ENCODE measurements at regions not wholly inside any gene's neighbourhood (a gene's known extent, or its start where the extent isn't known, plus 50 kb on each side); places are given as distances from the start of the nearest gene placed in this dataset.

GRCh38 chr5:165209101-165209727, 1703.8 kb downstream of the MAT2B start:
- FAIRE-seq = no peak

GRCh38 chr5:165224366-165225045, 1719.1 kb downstream of the MAT2B start:
- DNase-seq (ENCODE audit: extremely low spot score, insufficient read length, low read depth) (no peak), FAIRE-seq (no peak)

More at GRCh38 chr5:165209101-165209727, 1703.8 kb downstream of the MAT2B start:
- DNase-seq (ENCODE audit: extremely low spot score, insufficient read length, low read depth) = no peak

- DNase-seq (ENCODE audit: extremely low spot score, insufficient read length, low read depth) (no peak), FAIRE-seq (no peak)
Observed at GRCh38 chr5:165227515-165227914, 1722.1 kb downstream of the MAT2B start.

- FAIRE-seq (no peak), DNase-seq (ENCODE audit: extremely low spot score, insufficient read length, low read depth) (no peak)
Observed at GRCh38 chr5:165228184-165228583, 1722.8 kb downstream of the MAT2B start.

GRCh38 chr5:165231821-165232508, 1726.5 kb downstream of the MAT2B start:
- FAIRE-seq (no peak), DNase-seq (ENCODE audit: extremely low spot score, insufficient read length, low read depth) (no peak)

- DNase-seq (ENCODE audit: extremely low spot score, insufficient read length, low read depth) (no peak), FAIRE-seq (no peak)
Observed at GRCh38 chr5:165232509-165233028, 1727.2 kb downstream of the MAT2B start.

DNA sequence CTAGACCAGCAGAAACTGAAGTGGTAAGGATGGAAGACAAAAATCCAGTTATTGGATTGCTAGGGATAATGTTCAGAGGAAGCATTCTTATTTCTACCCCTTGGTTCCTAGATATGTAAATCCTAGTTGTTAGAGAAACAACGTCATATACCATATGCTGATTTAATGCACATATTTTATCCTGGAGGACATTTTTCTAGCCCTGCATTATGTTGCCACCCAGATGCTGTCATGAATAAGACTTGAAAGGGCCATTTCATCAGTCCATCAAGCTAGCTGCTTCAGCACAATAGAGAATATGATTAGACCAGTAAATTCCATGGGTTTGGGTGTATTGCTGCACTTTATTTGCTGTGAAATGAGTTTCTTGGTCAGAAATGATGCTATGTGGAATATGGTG, 1736.4 kb downstream of the MAT2B start:
- no peak for FAIRE-seq
- DNase-seq (ENCODE audit: extremely low spot score, insufficient read length, low read depth) = no peak

DNA sequence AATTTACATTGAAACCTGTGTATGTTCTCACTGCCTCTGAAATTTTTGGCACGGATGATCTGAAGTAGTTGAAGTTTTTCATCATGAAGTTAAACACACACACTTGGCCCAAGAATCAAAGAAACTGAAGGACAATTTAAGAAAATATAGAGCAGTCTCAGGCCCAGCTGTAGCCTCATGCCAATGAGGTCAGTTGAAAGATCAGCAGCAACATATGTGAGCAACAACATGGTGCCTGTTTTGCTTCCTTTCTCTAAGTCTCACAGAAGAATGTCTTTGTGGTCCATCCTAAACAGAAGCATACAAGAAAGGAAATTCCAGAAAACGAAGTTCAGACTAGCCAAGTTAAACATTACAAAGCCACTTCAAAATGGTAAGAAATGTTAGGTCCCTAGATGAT, 1737.2 kb downstream of the MAT2B start:
- DNase-seq (ENCODE audit: extremely low spot score, insufficient read length, low read depth) (no peak), FAIRE-seq (no peak)

DNA sequence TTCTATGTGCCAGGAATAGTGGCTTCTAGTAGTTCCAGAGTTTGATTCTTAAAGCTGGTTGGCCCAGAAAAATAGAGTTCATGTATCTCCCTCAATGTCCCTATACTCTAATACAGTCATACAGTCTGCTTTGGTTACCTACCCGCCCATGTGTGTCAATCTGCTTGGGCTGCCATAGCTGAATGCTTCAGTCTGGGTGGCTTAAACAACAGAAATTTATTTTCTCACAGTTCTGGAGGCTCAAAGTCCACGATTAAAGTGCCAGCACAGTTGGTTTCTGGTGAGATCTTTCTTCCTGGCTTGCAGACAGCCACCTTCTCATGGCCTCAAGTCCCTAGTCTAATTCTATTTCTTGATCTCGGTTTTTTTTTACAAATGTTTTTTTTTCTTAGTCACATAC, 1739.0 kb downstream of the MAT2B start:
- FAIRE-seq = no peak
- no peak for DNase-seq (ENCODE audit: extremely low spot score, insufficient read length, low read depth)

- DNase-seq (ENCODE audit: extremely low spot score, insufficient read length, low read depth) (no peak), FAIRE-seq (no peak)
Observed at GRCh38 chr5:165258197-165258771, 1752.9 kb downstream of the MAT2B start.

DNA sequence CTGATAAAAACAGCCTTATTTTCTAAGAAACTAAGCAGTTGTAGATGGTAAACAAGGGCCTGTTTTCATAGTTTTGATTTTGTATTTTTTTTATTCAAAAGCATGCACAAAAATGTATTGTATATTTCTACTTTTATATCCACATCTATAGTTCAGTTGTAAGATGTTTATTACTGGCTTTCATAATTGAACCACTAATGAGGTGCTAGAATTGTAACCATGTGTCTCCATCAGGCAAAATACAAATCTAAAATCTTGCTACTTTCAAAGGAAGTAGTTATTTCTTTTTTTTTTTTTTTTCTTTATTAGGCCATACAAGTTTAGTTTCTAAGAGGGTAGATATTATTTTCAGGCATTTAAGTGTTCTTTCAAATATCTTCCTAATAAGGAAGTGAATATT, 1755.0 kb downstream of the MAT2B start:
- DNase-seq (ENCODE audit: extremely low spot score, insufficient read length, low read depth) (no peak), FAIRE-seq (no peak)

GRCh38 chr5:165263536-165263935, 1758.1 kb downstream of the MAT2B start:
- FAIRE-seq (no peak), DNase-seq (ENCODE audit: extremely low spot score, insufficient read length, low read depth) (no peak)

- DNase-seq (ENCODE audit: extremely low spot score, insufficient read length, low read depth) (no peak), FAIRE-seq (no peak)
Observed at GRCh38 chr5:165266939-165267338, 1761.5 kb downstream of the MAT2B start.

- DNase-seq (ENCODE audit: extremely low spot score, insufficient read length, low read depth) (no peak), FAIRE-seq (no peak)
Observed at GRCh38 chr5:165272436-165272835, 1767.0 kb downstream of the MAT2B start.

- DNase-seq (ENCODE audit: extremely low spot score, insufficient read length, low read depth) = no peak
- no peak for FAIRE-seq
Observed at GRCh38 chr5:165277661-165278060, 1772.2 kb downstream of the MAT2B start.

DNA sequence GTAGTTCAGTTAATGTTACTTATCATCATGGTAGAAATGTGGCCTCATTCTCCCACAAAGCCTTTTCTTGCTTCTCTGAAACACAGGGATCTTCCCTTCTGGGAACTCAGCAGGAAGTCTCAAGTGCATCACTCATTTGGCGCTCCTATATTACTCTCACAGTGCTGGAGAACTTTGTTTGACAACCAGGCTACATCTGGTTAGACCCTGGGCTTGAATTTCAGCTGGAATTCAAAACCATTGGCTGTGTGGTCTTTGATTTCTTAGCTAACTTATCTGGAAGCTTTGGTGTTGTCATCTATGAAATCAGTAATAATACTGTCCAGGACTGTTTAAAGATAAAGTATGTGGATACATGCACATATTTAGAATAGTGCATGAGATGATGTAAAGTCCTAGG, 1777.1 kb downstream of the MAT2B start:
- DNase-seq (ENCODE audit: extremely low spot score, insufficient read length, low read depth) = no peak

GRCh38 chr5:165286692-165287091, 1781.3 kb downstream of the MAT2B start:
- DNase-seq (ENCODE audit: extremely low spot score, insufficient read length, low read depth) (no peak), FAIRE-seq (no peak)

More for the DNA sequence above, 1777.1 kb downstream of the MAT2B start:
- FAIRE-seq = no peak

- FAIRE-seq (no peak), DNase-seq (ENCODE audit: extremely low spot score, insufficient read length, low read depth) (no peak)
Observed at GRCh38 chr5:165290535-165290934, 1785.1 kb downstream of the MAT2B start.

DNA sequence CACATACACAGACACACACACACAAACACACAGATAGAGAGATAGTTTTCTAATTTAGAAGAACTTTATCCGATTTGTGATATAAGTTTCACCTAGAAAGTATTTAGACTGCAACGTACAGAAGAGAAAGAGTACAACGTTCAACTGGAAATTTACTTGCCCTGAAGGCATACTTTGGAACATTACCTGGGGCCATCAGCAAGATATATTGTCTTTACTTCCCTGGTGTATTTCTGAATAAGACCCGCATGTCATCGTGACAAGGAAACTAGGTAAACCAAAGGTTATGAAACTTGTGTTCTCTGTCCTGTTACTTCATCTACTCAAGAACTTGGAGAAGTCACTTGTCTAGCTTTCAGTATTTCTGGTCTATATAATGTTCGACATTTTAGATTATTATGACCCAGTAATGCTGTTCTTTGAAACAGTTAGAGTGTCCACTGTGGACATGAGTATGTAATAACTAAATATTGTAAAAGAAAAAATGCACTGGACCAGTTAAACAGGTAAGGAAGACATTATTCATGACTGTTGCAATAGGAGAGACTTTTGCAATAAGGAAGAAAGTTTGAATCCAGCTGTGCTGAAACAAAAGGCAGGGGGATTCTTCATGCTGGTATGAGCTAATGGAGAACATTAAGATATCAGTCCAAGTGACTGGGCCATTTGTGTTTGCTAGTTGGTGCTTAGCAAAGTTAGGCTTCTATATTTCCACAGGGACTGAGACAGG, 1791.1 kb downstream of the MAT2B start:
- DNase-seq (ENCODE audit: extremely low spot score, insufficient read length, low read depth) (no peak), FAIRE-seq (no peak)

DNA sequence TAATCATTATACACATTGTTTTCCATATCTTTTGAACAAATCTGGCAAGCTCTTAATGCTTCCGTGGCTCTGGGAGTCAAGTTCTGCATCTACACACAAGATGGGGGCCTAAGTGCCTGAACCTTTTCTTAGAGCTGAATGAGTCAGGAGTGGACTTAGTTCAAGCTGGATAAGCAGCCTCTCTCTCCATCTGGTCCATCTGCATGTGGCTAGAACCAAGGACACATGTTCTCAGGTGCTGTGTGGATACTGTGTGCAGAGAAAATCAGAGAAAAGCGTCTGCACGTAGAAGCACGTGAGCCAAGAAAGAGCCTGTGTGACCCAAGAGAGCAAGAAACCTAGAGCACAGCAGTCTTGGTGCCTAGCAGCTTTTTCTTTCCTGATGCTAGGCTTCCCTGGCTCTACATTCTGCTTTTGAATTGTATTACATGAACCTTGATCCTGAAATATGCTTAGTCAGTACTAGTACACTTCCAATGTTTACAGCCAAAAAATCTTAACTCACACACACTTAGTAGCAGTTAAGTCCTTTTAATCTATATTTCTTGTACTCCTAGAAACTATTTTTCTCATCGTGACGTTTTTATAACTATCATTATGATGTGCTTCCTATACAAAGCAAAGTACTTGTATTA, 1798.9 kb downstream of the MAT2B start:
- DNase-seq (ENCODE audit: extremely low spot score, insufficient read length, low read depth) (no peak), FAIRE-seq (no peak)

Data from GM18507 (cell line).